H9 (cell line): ENCODE measurements at regions not wholly inside any gene's neighbourhood (a gene's known extent, or its start where the extent isn't known, plus 50 kb on each side); places are given as distances from the start of the nearest gene placed in this dataset.

Experiments used
- DNase-seq: peaks from one replicate; pipeline ENCODE4 v3.0.0-alpha.2; 2017
- H2AFZ ChIP-seq: one replicate; pipeline ENCODE4 v1.6.1; 2013; ENCODE audit warnings: mild to moderate bottlenecking, low read length, control low read depth, moderate library complexity
- H2AK5ac ChIP-seq: 2 replicates; pipeline ENCODE4 v1.6.1; 2013; ENCODE audit warnings: low read length, control low read depth, mixed read lengths; ENCODE audit not compliant: insufficient read length
- H2BK120ac ChIP-seq: one replicate; pipeline ENCODE4 v1.6.1; 2013; ENCODE audit warnings: low read depth, mild to moderate bottlenecking, low read length, control low read depth, inconsistent platforms; ENCODE audit not compliant: poor library complexity, severe bottlenecking
- H2BK12ac ChIP-seq: 2 replicates; pipeline ENCODE4 v1.6.1; 2013; ENCODE audit warnings: low read length, control low read depth, mixed read lengths, low read depth; ENCODE audit not compliant: insufficient read length
- H2BK15ac ChIP-seq: 2 replicates; pipeline ENCODE4 v1.6.1; 2013; ENCODE audit warnings: low read depth, low read length, control low read depth
- H2BK20ac ChIP-seq: one replicate; pipeline ENCODE4 v1.6.1; 2013; ENCODE audit warnings: low read depth, mild to moderate bottlenecking, low read length, control low read depth, inconsistent platforms; ENCODE audit not compliant: poor library complexity, severe bottlenecking
- H2BK5ac ChIP-seq: 2 replicates; pipeline ENCODE4 v1.6.1; 2013; ENCODE audit warnings: low read length, control low read depth, mixed read lengths; ENCODE audit not compliant: insufficient read length
- H3K14ac ChIP-seq: 2 replicates; pipeline ENCODE4 v1.6.1; 2013; ENCODE audit warnings: low read length, control low read depth; ENCODE audit not compliant: insufficient read depth
- H3K18ac ChIP-seq: 2 replicates; pipeline ENCODE4 v1.6.1; 2013; ENCODE audit warnings: low read depth, mild to moderate bottlenecking, mixed read lengths, low read length, control low read depth; ENCODE audit not compliant: insufficient read length
- H3K23ac ChIP-seq: 2 replicates; pipeline ENCODE4 v1.6.1; 2013; ENCODE audit warnings: low read length, control low read depth, mixed read lengths, low read depth; ENCODE audit not compliant: insufficient read length
- H3K23me2 ChIP-seq: 2 replicates; pipeline ENCODE4 v1.6.1; 2013; ENCODE audit warnings: low read depth, mild to moderate bottlenecking, mixed read lengths, low read length, control low read depth; ENCODE audit not compliant: insufficient read length, poor library complexity, severe bottlenecking
- H3K27ac ChIP-seq: 2 replicates; pipeline ENCODE4 v1.5.1; 2013; ENCODE audit warnings: low read length, control low read depth, mixed read lengths, low read depth; ENCODE audit not compliant: insufficient read length
- H3K27me3 ChIP-seq: 2 replicates; pipeline ENCODE4 v1.6.1; 2013; ENCODE audit warnings: low read length, control low read depth, inconsistent platforms; ENCODE audit not compliant: insufficient read depth
- H3K4ac ChIP-seq: 2 replicates; pipeline ENCODE4 v1.6.1; 2013; ENCODE audit warnings: low read depth, mild to moderate bottlenecking, control low read depth, inconsistent platforms, low read length, moderate library complexity
- H3K4me1 ChIP-seq: 2 replicates; pipeline ENCODE4 v1.6.1; 2013; ENCODE audit warnings: low read length, control low read depth, inconsistent platforms; ENCODE audit not compliant: insufficient read depth
- H3K4me2 ChIP-seq: 2 replicates; pipeline ENCODE4 v1.6.1; 2013; ENCODE audit warnings: low read length, control low read depth, mixed read lengths; ENCODE audit not compliant: insufficient read length, insufficient read depth
- H3K56ac ChIP-seq: 2 replicates; pipeline ENCODE4 v1.6.1; 2013; ENCODE audit warnings: low read depth, mild to moderate bottlenecking, mixed read lengths, low read length, control low read depth; ENCODE audit not compliant: insufficient read length
- H3K79me1 ChIP-seq: 2 replicates; pipeline ENCODE4 v1.6.1; 2013; ENCODE audit warnings: low read depth, mild to moderate bottlenecking, moderate library complexity, low read length, control low read depth, inconsistent platforms; ENCODE audit not compliant: insufficient read depth, poor library complexity, severe bottlenecking
- H3K79me2 ChIP-seq: 2 replicates; pipeline ENCODE4 v1.6.1; 2013; ENCODE audit warnings: low read length, control low read depth, inconsistent platforms; ENCODE audit not compliant: insufficient read depth
- H3K9ac ChIP-seq: 2 replicates; pipeline ENCODE4 v1.6.1; 2013; ENCODE audit warnings: low read length, control low read depth, mixed read lengths; ENCODE audit not compliant: insufficient read length; ENCODE audit errors: extremely low read depth
- H3K9me3 ChIP-seq: one replicate; pipeline ENCODE4 v1.6.1; 2013; ENCODE audit warnings: low read depth, low read length, inconsistent platforms; ENCODE audit not compliant: control insufficient read depth
- H3T11ph ChIP-seq: one replicate; pipeline ENCODE4 v1.6.1; 2013; ENCODE audit warnings: mild to moderate bottlenecking, low read length, control low read depth, inconsistent platforms
- H4K20me1 ChIP-seq: one replicate; pipeline ENCODE4 v1.6.1; 2013; ENCODE audit not compliant: control insufficient read depth, insufficient read length, insufficient read depth
- H4K5ac ChIP-seq: 2 replicates; pipeline ENCODE4 v1.6.1; 2013; ENCODE audit warnings: low read depth, mild to moderate bottlenecking, mixed read lengths, low read length, control low read depth; ENCODE audit not compliant: insufficient read length
- H4K8ac ChIP-seq: replicated peaks from 2 replicates; pipeline ENCODE4 v1.6.1; 2013; ENCODE audit warnings: low read length, control low read depth, mixed read lengths, low read depth; ENCODE audit not compliant: insufficient read length
- H4K91ac ChIP-seq: 2 replicates; pipeline ENCODE4 v1.6.1; 2013; ENCODE audit warnings: low read depth, mild to moderate bottlenecking, moderate library complexity, mixed read lengths, low read length, control low read depth; ENCODE audit not compliant: insufficient read length
- H3K27ac Mint-ChIP-seq, 3 experiments: 2 replicates in 2 of 3; 3 replicates in 1 of 3; pipeline ENCODE4 v1.8.0; 2020 to 2021; ENCODE audit warnings: mixed read lengths in 3 of 3, mild to moderate bottlenecking in 1 of 3, moderate library complexity in 1 of 3
- H3K27me3 Mint-ChIP-seq: 2 replicates; pipeline ENCODE4 v1.8.0; 2021; ENCODE audit warnings: low read depth, mild to moderate bottlenecking, moderate library complexity, mixed read lengths
- H3K36me3 Mint-ChIP-seq, 3 experiments: 2 replicates in 2 of 3; 3 replicates in 1 of 3; pipeline ENCODE4 v1.8.0; 2020 to 2021; ENCODE audit warnings: low read depth in 3 of 3, mixed read lengths in 3 of 3; ENCODE audit not compliant: insufficient read depth in 1 of 3
- H3K4me1 Mint-ChIP-seq, 2 experiments: 2 replicates each; pipeline ENCODE4 v1.8.0; 2020; ENCODE audit warnings: mixed read lengths in 2 of 2
- H3K4me3 Mint-ChIP-seq, 2 experiments: 2 replicates in 1 of 2; 3 replicates in 1 of 2; pipeline ENCODE4 v1.8.0; 2020 to 2021; ENCODE audit warnings: mild to moderate bottlenecking in 2 of 2, mixed read lengths in 2 of 2, moderate library complexity in 1 of 2
- H3K9me3 Mint-ChIP-seq, 2 experiments: 2 replicates in 1 of 2; 3 replicates in 1 of 2; pipeline ENCODE4 v1.8.0; 2020; ENCODE audit warnings: mild to moderate bottlenecking in 2 of 2, mixed read lengths in 2 of 2, moderate library complexity in 1 of 2
- WGBS: extraction: QIAGEN DNeasy Blood & Tissue Kit; methylation state at CpG from one replicate; pipeline ENCODE4 v1.1.7; 2013; ENCODE audit warnings: missing lambda C conversion rate, low lambda C conversion rate, mixed read lengths; ENCODE audit not compliant: insufficient read length; ENCODE audit errors: extremely low coverage; 5-methylcytosine and 5-hydroxymethylcytosine counted together
- TF ChIP-seq, protein P1 (sequence below): fragments of 200-600 bp; sonication (generic); conservative IDR thresholded peaks from 3 replicates; pipeline ENCODE4 v1.8.0; 2021; ENCODE audit warnings: antibody characterized with exemption, mild to moderate bottlenecking

DNA sequence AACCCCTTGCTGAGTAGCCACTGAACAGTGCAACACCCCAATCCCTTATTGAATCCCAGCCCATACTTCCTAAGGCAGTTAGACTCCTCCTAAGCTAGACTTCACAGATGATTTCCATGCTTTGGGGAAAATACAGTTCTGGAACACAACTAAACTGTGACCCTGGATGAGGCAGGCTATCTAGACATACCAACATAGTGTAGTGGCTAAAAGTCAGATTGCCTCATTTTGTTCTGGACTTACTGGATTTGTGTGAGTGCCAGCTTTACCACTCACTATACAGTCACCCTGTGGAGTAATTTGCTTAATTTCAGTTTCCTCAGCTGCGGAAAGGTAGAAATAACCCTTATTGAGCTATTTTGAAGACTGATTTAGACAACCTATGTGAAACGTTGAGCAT lies 203.1 kb downstream of the ASCL1 start:
- H3K23ac ChIP-seq: no peak overlapping the region

More for the DNA sequence above, 203.1 kb downstream of the ASCL1 start:
- Histone ChIP-seq H3K79me1 (no peaks in the 10 kb centered on the region), H2BK20ac (no peak overlapping the region), H2BK120ac (no peak overlapping the region), H3K27me3 (no peaks in the 10 kb centered on the region), H3K23me2 (no peaks in the 10 kb centered on the region), H3K9ac (no peak overlapping the region), H3K27ac (no peak overlapping the region), H2AFZ (no peak overlapping the region), H4K8ac (no peak overlapping the region), H3K4ac (no peak overlapping the region), H3K56ac (no peak overlapping the region), H3K9me3 (no peaks in the 10 kb centered on the region), H3K14ac (no peak overlapping the region), H3K4me1 (no peaks in the 10 kb centered on the region), H2BK15ac (no peak overlapping the region), H3K79me2 (no peaks in the 10 kb centered on the region), H3K18ac (no peak overlapping the region), H4K91ac (no peak overlapping the region), H2AK5ac (no peak overlapping the region), H4K20me1 (no peaks in the 10 kb centered on the region), H2BK5ac (no peak overlapping the region), H2BK12ac (no peak overlapping the region), H4K5ac (no peak overlapping the region), H3T11ph (no peak overlapping the region), H3K4me2 (no peak overlapping the region)
- Mint-ChIP-seq H3K27me3 (no peaks in the 10 kb centered on the region; the same call in 1 of the 2 replicates), H3K27ac (no peak overlapping the region), H3K4me1 (peaks cover 0 to 5% of the 10 kb centered on the region in 2 experiments; a peak in 2 of 4 replicates), H3K36me3 (no peaks in the 10 kb centered on the region), H3K9me3 (peaks cover 0 to 2% of the 10 kb centered on the region in 2 experiments; a peak in 2 of 5 replicates), H3K4me3 (no peak overlapping the region)
- DNase-seq: no peak
- no CpG with 5 or more reads among the region's 2 CpGs for WGBS
- TF ChIP-seq, protein P1, sequence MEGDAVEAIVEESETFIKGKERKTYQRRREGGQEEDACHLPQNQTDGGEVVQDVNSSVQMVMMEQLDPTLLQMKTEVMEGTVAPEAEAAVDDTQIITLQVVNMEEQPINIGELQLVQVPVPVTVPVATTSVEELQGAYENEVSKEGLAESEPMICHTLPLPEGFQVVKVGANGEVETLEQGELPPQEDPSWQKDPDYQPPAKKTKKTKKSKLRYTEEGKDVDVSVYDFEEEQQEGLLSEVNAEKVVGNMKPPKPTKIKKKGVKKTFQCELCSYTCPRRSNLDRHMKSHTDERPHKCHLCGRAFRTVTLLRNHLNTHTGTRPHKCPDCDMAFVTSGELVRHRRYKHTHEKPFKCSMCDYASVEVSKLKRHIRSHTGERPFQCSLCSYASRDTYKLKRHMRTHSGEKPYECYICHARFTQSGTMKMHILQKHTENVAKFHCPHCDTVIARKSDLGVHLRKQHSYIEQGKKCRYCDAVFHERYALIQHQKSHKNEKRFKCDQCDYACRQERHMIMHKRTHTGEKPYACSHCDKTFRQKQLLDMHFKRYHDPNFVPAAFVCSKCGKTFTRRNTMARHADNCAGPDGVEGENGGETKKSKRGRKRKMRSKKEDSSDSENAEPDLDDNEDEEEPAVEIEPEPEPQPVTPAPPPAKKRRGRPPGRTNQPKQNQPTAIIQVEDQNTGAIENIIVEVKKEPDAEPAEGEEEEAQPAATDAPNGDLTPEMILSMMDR: no peak
